GM18873 (cell line): ENCODE measurements at regions not wholly inside any gene's neighbourhood (a gene's known extent, or its start where the extent isn't known, plus 50 kb on each side); places are given as distances from the start of the nearest gene placed in this dataset.
"Not testable (repeated sequence)": the region's sequence is repeated elsewhere in the genome, so short reads cannot be mapped to it uniquely, and the experiment has no call there.

Experiments
- ATAC-seq: cut with Tn5 transposase; IDR thresholded peaks from one replicate; pipeline ENCODE4 v1.9.1; 2021; ENCODE audit warnings: mild to moderate bottlenecking, moderate library complexity, moderate number of reproducible peaks; ENCODE audit not compliant: unreplicated experiment, low FRiP score

DNA sequence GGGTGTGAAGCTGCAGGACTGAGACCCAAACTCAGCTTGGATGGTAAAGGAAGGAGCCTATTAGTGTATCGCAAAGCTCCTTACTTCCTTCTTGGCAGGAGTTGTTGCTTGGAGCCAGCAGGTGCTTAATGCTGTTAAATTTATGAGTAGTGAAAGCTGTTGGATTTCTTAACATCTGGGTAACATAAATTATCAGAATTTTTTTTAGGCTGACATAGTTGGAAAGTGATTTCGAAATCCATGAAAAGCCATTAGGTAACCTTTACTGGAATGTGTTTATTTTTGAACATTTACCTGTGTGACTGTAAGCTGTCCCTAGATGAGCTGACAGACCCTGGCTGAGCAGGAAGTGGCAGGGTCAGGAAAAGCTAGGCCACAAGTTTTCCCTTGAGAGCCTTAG lies 470.4 kb upstream of the SLC35B3 start:
- no peak for ATAC-seq

DNA sequence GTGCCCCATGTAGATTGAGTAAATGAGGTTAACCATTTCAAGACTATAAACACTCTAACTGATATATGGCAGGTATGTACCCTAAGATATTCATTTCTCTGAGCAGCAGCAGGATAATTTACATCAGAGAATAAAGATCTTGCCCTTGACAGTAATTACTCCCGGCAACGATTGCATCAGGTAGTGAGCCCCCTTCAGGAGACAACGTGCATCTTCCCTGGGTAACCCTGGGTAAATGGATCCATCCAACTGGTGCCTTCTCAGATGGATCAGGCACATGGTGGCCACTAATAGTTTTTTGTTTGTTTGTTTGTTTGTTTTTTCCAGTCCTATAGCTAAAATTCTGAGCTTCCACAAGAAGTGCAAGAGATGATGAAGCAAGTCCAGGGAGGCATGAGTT lies 469.4 kb upstream of the SLC35B3 start:
- no peak for ATAC-seq

DNA sequence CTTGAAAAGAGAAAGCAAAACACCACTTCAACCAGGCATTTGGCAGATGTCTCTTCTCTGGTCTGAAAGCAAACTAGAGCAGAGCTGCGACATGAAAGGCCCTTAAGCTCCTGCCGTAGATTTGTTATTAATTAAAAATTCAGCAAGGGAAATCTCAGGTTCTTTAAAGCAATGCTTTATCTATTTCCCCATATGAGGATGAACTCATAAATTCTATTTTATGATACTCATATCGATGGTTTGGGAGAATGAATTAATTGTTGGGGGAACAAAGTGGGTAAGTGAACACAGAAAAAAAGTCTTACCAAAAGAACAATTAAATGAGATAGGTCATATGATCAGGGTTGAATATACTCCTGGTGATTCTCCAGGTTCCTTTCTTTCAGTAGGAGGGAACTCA lies 464.7 kb upstream of the SLC35B3 start:
- ATAC-seq: no peak

DNA sequence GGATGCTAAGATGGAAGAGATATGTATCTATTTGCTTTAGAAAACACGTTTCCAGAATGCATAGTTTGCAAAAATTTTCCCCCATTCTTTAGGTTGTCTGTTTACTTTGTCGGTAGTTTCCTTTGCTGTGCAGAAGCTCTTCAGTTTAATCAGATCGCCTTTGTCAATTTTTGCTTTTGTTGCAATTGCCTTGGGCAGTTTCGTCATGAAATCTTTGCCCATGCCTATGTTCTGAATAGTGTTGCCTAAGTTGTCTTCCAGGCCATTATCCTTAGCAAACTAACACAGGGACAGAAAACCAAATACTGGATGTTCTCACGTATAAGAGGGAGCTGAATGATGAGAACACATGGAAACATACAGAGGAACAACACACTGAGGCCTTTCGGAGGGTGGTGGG lies 454.2 kb upstream of the SLC35B3 start:
- ATAC-seq: no peak

DNA sequence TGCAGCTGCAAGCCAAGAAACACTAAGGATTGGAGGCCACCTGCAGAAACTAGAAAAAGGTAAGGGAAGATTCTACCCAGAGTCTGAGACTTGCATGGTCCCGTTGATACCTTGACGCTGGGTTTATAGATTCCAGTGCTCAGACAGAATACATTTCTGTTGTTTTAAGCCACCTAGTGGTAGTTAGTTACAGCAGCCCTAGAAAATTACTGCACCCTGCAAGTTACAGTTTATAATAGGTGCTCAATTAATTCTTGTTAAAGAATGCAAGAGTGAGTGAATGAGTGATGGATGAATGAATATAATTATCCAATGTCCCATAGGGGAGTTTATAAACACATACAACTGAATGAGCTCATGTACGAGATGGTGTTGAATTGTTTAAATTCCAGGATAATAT lies 453.1 kb upstream of the SLC35B3 start:
- no peak for ATAC-seq

DNA sequence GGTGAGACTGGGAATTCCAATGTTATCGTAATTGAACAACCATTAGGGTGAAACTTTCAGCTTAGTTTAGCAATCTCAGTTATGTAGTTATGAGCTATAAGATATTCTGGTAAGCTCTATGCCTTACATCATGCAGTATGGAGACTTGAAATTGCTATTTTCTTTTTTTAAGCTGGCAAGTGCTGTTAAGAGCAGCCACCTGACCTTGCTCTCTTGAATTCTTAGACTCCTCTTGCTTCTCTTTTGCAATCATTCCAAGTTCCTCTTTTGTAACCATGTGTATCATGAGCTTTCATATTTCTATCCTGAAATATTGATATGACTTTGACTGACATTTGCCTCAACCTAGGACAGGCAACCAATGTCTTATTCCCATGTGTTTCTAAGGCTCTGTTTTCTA lies 446.3 kb upstream of the SLC35B3 start:
- ATAC-seq: no peak

DNA sequence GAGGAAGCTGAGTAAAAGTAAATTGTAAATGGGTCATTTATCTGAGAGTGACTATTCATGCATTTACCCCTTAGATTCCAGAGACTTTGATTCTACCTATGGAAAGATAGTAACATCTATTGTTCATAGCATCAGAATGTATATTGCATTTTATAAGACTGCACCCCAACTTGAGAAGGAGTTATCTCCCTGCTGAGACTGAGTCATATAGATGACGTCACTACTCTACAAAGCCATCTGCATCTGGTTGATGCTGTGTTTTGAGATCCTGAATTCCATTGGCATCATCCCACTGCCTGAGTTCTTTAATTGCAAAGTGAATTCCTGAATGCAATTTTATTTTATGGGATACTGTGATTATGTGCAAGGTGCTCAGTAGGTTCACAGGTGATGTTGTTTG lies 444.0 kb upstream of the SLC35B3 start:
- no peak for ATAC-seq

DNA sequence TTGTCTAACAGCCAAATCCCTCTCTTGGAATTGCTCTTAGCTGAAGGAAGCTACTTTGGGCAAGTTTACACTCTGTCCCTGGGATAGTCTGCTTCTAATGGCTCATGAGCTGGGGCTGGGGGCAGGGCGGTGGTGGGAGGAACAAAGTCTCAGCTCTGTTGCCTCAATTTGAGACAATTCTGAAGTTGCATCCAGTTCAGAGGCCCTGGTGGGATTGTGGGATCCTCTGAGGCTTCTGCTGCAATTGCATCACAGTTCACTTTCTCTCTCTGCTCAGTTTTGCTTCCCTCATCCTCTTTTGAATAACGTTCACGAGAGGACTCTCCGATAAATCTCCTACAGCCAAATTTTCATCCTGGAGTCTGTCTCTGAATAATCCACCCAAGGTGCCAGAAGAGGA lies 440.6 kb upstream of the SLC35B3 start:
- ATAC-seq: no peak

DNA sequence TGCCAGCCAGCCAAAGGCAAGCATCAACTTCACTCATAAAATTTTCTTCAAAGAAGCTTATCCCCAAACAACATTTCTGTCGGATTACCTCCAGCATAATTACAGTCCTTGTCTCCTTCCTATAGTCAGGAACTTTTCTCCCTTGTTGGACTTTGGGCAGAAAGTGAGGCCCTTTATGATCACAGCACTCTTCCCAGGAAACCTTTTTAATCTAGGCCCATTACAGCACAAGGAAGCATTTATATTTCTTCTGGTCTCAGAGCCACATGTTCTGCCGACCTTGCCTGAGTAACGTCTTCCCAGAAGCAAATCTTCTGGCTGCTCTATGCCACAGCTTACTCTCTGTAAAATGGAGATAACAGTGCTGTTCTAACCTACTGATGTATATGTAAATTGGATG lies 437.2 kb upstream of the SLC35B3 start:
- ATAC-seq: no peak

DNA sequence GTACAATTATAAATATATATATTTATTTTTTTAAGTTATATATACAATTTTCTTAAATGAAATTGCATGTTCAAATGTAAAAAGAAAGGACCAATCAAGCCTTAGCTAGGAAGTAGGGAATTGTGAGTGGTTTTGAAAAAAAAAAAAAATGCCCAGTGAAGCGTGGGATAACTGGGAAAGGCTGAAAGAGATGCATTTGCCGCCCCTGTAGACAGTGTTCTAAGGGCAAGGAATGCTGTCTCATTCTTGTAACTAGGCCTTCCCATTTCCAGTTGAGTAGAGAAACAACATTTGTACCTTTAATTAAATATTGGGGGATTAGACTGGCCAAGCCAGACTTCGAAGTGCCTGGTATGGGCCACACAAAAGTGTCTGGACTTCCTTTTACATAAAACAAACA lies 430.1 kb upstream of the SLC35B3 start:
- ATAC-seq: no peak

DNA sequence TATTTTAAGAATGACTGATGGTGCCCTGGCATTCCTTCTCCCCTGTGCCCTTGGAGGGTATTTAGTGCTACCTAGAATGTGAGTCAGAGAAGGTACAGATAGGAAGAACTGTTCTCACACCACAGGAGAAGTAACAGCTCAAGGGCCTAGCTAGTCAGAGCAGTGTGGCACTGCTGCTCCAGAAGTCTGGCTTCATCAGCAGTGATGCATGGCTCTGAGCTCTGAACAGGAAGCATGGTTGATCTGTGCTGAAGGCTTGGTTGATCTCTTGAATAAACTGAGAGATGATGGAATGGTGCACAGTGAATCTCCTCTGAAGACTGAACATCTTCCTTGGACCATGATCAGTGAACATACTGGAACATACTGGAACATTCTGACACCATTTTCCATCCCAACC lies 425.3 kb upstream of the SLC35B3 start:
- ATAC-seq: no peak

DNA sequence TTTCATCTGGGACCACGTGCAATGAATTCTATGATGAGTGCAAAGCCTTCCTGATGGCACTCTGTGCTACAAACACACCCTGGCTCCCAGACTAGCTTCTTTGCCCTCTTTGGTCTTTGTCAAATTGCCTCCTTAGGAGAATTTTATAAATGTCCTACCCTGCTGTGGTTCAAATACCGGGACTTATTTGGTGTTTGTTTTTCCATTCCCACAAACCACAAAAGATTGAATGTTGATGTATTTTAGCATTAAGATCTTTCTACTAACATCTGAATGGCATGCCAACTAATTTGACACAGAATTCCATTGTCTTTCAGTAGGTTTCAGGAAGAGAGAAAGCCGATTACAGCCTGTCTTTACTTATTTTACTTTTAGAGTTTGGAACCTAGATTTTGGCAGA lies 424.2 kb upstream of the SLC35B3 start:
- no peak for ATAC-seq

DNA sequence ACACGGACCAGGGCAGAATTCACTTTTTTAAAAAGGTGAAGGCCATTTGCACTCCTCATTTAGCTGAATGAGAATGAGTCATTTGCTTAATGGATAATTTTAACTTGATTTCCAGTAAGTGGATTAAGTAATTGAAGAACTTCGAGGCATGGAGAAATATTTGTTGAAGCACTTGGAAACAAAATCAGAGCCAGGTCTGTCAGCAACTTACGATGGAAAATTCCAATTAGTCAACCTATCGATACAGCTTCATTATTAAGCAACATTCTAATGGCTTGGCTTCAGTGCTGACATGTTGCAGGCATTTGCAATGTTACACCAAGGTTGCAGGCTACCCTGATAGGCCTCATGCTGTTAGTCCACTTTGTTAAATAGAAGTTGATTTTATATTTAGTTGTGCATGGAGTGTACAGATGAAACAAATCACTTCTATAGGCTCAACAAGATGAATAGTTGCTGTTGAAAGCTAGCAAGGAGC lies 423.5 kb upstream of the SLC35B3 start:
- ATAC-seq: no peak

DNA sequence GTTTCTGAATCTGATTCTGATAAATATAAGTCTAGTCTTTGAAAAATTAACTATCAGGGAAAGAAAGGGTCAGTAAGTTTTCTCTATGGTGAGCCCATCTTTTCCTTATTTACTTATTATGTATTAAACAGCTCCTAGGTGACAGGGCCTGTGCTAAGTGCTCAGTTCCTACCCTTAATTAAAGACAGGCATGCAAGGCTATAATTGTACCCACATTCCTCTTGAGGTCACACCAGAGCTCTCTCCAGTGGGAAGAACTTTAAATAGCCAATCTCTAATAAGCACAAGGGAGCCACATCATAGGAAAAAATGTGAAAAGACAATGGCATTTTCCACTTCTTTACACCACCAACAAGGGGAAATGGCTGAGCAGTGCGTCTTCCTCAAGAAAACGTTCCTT lies 421.8 kb upstream of the SLC35B3 start:
- ATAC-seq: no peak

DNA sequence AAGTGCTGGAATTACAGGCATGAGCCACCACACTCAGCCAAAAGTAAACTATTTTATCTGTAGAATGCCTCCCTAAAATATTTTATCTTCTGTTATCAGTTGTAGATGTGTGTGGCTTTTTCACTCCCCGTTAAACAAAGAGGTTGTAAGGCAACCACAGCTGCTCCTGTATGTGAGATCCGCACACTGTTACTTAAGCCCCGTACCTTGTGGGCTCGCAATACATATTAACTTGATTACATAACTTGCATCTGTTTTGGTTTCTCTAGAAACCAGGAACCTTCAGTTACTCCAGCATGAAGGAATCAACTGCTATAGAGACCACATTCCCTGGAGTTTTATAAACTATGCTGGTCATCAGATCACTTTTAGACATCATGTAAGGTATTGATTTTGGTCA lies 420.1 kb upstream of the SLC35B3 start:
- no peak for ATAC-seq

DNA sequence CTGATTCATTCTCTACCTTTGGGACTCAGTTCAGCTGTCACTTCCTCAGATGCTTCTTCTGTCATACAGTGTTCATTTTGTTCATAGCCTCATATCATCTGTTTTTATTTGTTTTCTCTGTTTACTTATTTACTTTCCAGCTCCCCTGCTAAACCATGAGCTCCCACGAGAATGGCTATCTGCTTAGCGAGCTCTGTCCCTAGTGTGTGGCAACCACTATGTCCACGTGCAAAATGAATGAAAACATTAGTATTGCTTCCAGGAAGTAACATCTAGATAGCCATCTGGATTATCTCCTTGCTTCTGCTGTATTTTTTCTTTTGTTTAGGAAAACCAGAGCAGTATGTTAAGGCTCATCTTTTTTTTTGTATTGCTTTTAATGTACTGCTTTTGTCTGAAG lies 417.0 kb upstream of the SLC35B3 start:
- ATAC-seq: no peak

DNA sequence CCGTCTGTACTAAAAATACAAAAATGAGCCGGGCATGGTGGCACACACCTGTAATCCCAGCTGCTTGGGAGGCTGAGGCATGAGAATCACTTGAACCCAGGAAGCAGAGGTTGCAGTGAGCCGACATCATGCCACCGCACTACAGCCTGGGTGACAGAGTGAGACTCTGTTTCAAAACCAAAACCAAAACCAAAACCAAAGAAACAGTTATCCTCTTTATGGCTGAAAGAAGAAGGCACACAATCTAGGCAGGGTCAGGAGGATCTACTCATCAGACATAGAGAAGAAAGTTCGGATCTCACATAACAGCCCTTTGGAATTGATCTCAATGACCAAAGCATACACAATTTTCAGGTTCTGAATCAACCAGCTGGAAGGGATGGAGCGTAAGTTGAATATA lies 411.3 kb upstream of the SLC35B3 start:
- not testable (repeated sequence) for ATAC-seq

DNA sequence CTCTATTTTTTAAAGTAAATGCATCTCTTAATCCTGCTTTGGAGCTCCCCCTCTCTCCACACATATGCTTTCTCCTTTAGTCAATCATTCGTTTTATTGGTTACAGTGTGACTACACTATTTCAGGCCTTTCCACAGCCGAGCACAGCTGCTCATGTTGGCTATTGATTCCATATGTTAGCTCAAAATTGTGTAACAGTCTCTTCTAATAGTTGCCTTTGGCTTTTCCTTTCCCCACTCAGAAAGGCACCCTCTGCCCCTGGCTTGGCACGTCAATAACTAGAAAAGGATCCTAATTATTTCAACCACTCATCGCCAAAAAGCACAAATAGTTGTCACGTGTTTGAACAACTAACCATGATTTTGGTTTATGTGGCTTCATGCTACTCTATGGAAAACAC lies 410.3 kb upstream of the SLC35B3 start:
- ATAC-seq: no peak

DNA sequence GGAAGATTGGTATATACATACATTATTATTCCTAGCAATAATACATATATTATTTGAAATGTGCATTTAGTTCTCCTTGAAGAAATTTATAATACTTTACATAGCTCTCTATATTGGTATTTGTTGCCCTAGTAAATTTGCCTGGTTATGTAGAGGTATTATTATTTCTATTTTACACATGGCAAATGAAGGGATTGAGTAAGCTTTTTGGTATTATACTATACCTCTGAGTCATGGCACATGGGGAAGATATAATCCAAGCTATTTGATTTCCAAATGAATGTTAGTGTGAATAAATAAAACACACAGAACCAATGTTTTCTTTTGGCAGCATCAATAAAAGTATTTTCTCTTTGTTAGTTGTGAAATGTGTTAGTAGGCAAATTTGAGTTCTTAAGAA lies 409.6 kb upstream of the SLC35B3 start:
- ATAC-seq: no peak

DNA sequence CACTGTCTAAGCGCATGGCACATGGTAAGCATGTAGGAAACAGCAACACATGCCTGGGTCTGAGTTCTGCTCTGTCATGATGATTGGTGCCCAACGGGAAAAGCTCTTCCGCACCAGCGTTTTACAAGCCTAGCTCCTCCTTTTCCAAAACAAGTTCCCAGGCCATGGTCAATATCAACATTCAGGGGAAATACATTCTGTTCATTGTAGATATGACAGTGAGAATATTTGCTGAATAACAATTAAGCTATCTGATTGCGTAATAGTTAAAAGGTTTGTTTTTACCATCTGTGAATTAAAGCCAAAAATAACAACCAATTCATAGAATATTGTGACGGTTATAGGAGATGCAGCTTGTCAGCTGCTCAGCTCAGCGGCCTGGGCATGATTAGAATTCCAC lies 404.3 kb upstream of the SLC35B3 start:
- ATAC-seq: no peak

DNA sequence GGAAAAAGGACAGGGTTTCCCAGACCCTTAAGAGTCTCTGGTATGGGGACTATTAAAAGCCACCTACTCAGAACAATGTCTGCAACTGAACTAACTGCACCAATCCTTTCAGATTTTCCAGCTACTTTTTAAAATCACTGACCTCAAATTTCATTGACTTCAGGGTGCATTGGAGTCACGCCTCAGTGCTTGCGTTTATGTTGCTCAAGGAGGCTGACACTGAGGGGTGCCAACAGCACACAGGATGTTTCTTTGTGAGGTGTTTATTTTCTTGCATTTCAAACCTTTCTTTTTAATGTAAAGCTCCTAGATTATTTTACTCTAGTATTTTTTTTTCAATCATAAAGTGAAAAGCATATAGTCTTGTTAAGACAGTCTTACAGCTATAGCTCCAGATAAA lies 402.0 kb upstream of the SLC35B3 start:
- ATAC-seq: no peak

DNA sequence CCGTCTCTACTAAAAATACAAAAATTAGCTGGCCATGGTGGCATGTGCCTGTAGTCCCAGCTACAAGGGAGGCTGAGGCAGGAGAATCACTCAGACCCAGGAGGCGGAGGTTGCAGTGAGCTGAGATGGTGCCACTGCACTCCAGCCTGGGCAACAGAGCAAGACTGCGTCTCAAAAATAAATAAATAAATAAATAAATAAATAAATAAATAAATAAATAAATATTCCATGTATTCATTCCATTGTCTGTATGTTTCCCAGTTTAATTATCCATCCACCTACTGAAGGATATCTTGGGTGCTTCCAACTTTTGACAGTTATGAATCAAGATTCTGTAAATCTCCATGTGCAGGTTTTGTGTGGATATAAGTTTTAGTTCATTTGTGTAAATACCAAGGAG lies 397.4 kb upstream of the SLC35B3 start:
- not testable (repeated sequence) for ATAC-seq

DNA sequence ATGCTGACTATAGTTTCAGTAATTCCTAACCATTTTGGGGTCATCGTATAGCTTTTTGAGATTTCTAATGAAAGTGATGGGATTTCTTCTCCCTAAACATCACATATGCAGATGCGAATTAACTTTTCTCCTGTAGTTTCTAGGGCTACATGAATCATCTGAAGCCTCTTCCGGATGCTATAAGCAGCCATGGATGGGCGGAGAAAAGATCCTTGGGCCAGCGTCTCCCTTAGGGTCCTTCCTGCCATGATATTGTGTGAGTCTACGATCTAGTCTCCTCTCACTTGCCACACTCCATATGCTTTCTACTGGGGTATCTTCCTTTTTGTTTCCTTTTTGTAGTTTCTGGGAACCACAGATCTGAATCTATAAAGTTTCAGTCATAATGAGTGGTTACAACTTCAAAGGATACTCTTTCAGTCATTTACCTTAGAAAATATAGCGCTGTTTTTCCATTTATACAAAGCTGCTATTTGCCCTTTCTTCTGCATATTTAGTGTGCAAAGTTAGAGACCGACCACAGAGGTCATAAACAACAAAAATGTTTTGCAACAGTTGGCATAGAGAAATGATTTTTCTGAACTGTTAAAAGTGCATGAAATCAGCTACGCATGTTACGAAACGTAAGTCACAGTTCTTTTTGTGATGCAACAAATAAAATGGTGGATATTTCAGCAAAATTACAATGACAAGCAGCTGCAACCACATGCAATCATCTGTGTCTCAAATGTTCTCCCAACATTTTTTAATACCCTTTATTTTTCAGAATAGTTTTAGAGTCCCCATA lies 396.2 kb upstream of the SLC35B3 start:
- ATAC-seq: no peak
